Activated T-helper 1 cell treated with Interleukin-2 at 50 U/mL for 16 hours (primary cell): ENCODE measurements at regions not wholly inside any gene's neighbourhood (a gene's known extent, or its start where the extent isn't known, plus 50 kb on each side); places are given as distances from the start of the nearest gene placed in this dataset.
"Not testable (repeated sequence)": the region's sequence is repeated elsewhere in the genome, so short reads cannot be mapped to it uniquely, and the experiment has no call there.

Source experiments
- DNase-seq: peaks from one replicate; pipeline ENCODE4 v3.0.0-alpha.2; 2020; ENCODE audit warnings: low read depth

DNA sequence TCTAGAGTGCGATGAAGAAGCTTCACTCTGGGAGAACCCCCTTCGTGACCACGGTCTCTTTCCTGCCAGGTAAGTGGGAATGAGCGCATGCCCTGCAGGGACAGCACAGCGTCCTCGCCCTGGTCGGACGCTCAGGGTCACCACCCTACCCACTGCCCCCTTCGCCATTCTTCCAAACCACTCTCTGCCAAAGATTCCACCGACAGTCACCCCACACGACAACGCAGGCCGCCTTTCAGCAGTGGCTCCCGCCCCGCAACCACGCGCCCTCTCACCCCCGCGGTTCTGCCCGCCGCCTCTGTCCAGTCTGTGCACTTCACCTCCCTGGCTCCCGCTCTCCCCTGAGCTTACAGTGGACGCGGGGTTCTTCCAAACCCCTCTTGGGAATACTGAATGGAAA lies 82.3 kb upstream of the FCGR1A start:
- not testable (repeated sequence) for DNase-seq

GRCh38 chr1:149700677-149701567 lies 81.6 kb upstream of the FCGR1A start:
- not testable (repeated sequence) for DNase-seq

DNA sequence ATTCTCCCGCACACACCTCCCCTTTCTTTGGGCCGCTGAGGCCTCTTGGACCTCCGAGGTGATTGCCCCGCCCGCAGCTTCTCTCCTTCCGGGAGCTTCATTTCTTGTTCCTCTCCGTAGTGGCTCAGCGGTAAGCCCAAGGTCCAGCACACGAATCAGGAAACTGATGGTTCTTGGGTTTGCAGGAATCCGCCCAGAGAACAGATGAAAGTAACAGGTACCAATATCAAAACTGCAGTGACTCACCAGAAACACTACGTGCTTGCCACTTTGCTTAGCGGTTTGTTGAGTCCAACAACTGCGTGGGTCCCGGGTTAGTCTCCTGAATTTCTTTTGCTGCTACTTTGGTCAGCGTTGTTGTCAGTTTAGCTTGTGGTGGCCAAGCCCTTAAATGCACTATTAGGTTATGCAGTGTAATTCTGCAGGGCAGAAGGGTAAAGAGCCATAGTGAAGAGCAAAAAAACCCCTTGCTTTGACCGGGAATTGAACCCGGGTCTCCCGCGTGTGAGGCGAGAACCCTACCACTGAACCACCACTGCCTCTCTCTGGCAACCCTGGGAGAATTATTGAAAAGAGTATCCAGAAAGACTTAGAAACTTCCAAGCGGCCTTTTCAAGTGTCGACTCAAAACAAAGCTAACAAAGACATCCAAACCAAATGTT lies 74.2 kb upstream of the FCGR1A start:
- DNase-seq, result peak; percentile 26

DNA sequence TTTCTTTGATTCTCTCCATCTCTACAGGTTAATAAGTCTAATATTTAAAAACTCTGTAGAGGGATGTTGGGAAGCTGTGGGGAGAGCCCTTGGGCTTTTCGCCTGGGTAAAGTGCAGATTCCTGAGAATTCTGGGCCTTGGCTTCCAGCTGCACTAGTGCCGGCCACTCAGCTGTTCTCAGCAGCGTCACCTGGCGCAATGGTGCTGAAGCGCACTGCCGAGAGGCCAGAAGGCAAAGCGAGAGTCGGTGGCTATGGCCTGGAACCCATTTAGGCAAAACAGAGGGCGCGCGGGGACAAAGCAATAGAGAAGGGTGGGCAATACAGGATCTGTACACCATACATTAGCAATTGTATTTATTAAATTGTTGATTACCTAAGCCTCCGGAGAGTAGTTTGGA lies 70.8 kb upstream of the FCGR1A start:
- not testable (repeated sequence) for DNase-seq

DNA sequence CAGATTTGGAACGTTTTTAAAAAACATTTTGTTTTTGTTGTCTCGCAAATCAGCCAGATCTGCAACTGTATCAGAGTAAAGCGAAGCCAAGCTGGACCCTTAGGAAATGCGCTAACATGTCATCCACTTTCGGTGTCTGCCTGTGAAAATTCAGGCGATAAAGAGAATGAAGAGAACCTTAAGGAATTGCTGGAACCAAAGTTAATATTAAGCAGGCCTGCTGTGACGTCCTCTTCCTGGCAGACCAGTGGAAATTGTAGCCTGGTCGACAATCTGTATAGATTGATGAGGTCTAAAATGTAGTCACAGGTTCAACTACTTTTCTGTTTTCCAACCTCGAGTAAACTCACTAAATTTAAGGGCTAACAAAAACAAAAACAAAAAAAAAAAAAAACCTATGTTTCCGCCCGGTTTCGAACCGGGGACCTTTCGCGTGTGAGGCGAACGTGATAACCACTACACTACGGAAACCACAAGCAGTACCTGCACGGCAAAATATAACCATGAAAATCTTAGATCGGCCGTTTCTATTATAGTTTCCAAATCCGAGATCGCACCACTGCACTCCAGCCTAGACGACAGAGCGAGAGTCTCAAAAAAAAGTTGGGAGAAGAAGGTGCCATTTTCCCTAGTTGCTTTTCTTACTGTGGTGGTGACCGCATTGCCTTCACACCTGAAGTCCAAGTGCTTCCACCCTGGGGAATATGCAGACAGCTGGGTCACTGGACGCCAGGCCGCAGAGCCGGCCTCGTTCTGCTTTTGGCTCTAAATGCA lies 70.2 kb upstream of the FCGR1A start:
- not testable (repeated sequence) for DNase-seq

- DNase-seq, result not testable (repeated sequence)
Observed at GRCh38 chr1:149713513-149713912, 69.0 kb upstream of the FCGR1A start.

DNA sequence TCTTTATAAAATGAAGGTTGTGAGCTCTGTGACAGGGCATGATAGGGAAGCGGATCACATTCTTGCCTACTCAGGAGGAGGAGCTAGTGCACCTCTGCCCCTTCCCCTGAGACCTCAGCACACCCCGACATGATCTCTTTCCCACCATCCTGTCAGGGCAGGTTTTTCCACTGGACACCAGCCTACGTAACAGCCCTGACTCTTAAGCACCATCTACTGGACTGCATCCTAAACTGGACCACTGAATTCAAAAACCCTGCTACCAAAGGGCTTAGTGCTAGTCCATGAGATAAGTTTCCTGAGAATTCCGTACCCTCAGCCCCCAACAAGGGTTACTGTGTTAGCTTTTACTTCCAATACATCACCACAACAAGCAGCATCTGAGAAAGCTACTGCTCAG lies 68.5 kb upstream of the FCGR1A start:
- DNase-seq, result not testable (repeated sequence)

DNA sequence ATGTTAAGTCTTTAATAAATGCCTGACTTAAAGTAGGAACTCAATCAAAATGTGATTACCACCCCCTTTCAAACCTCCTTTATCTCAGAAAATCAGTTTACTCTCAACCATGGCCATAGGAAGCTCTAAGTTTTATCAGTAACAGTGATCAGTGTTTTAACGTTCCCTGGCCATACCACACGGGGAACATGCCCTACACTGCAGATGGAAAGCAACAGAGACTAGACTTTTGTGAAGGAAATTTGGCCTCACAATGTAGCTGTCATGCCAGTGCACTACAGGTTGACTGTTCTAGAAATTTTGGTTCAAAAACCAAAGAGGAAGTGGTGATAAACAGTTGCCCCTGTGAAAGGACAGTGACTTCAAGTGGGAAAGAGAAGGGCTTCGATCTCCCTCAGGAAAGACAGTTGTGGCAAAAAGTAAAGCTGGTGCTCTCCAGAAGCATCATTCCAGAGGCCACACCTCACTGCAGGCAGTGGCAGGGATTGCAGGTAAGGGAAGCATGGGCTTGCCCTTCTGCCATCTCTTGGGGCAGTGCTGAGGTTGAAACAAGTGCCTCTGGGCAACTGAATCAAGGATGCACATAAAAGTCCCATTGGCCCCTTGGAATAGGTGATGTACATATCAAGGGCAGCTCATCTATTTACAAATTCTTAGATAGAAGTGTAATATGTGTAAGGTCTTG lies 57.7 kb upstream of the FCGR1A start:
- DNase-seq, result not testable (repeated sequence)

DNA sequence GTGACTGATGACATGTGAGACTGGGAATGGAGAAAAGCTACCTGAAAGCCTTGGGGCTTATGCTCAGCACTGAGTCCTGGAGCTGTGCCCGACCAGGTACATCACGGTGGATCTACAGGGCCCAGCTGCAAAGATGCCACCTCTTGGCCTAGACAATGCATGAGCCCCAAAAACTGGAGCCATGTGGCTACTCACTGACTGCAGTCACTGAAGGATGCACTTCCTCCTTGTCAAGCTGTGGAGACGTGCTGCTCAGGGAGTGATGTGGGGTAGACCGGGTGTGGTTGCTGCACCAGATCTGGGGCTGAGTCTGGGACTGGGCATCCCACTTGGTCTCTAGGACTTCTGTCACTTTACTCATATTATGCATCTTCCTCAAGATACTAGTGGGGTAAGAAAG lies 55.8 kb upstream of the FCGR1A start:
- DNase-seq, result not testable (repeated sequence)

DNA sequence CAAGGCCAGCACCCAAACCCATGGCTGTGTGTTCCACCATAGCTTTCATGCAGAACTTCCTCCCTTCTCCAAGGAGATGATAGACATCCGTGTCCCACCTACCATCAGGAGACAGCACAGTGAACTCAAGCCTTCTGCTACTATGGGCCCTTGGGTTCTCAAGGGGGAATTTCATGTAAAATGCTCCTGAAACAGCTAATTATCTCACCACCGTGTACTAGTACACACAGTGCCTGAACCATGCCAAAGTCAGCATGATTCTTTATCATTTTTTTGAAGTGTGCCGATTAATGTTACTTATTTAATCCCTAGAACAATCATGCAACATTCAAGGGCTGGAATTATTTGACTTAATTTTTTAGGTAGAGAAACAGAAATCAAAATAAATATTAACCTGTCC lies 53.9 kb upstream of the FCGR1A start:
- DNase-seq, result not testable (repeated sequence)
